ENCODE measurements at regions not wholly inside any gene's neighbourhood (a gene's known extent, or its start where the extent isn't known, plus 50 kb on each side); places are given as distances from the start of the nearest gene placed in this dataset.

DNA sequence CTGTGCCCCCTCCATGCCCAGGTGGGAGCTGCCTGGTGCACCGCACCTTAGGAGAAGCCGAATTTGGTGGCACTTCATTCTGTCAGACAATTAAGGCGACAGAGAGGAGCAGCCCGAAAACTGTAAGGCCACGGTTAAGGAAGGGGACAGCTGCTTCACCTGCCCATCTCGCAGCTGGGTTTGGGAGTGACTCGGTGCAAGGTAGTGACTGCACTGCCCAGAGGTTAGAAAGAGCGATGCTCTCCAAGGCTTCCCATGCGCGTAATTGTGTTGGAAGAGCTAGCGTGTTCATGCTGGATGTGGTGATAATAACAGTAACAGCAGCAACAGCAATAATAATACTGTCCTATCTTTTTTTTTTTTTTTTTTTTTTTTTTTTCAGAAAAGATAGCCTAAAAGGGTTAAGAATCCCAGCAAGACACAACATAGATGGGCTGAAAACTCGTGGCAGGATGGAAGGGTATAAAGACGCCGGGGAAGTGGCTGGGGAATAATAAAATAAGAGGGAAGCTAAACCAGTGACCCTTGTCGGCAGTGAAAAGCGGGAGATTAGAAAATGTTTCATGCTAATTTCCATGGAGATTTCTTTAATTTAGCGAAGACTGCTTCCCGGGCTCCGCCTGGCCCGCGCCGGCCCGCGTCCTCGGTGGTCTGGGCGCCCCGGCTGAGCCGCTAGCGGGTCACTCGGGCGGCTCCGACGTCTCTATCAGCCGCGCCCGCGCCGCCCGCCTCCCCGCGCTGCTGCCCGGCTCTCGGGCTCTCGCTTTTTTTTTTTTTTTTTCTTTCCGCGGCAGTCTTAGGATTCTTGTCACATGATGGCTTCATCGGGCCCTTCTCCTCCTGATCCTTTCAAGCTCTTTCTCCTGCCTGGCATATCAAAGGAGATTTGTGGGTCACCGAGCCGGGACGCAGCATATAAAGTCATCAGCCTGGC, 617.1 kb downstream of the NR2F2 start:
- H3K27ac Mint-ChIP-seq, result peak overlapping the region; percentile 54
- no peaks in the 10 kb centered on the region for H3K36me3 Mint-ChIP-seq (ENCODE audit: low read depth)
- peak overlapping the region; percentile 87 for H3K4me3 Mint-ChIP-seq
- H3K4me1 Mint-ChIP-seq, result peaks cover 43% of the 10 kb centered on the region
- TF ChIP-seq, protein P1, sequence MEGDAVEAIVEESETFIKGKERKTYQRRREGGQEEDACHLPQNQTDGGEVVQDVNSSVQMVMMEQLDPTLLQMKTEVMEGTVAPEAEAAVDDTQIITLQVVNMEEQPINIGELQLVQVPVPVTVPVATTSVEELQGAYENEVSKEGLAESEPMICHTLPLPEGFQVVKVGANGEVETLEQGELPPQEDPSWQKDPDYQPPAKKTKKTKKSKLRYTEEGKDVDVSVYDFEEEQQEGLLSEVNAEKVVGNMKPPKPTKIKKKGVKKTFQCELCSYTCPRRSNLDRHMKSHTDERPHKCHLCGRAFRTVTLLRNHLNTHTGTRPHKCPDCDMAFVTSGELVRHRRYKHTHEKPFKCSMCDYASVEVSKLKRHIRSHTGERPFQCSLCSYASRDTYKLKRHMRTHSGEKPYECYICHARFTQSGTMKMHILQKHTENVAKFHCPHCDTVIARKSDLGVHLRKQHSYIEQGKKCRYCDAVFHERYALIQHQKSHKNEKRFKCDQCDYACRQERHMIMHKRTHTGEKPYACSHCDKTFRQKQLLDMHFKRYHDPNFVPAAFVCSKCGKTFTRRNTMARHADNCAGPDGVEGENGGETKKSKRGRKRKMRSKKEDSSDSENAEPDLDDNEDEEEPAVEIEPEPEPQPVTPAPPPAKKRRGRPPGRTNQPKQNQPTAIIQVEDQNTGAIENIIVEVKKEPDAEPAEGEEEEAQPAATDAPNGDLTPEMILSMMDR (IDR thresholded peaks at IDR 0.05), result no peak
- H3K27me3 Mint-ChIP-seq (ENCODE audit: low read depth, poor library complexity), result peaks cover 38% of the 10 kb centered on the region
- no peaks in the 10 kb centered on the region for H3K9me3 Mint-ChIP-seq
- peak; percentile 69 for DNase-seq

GRCh38 chr15:96948981-96949380, 618.5 kb downstream of the NR2F2 start:
- DNase-seq, result no peak
- peaks cover 43% of the 10 kb centered on the region for H3K27me3 Mint-ChIP-seq (ENCODE audit: low read depth, poor library complexity)
- H3K9me3 Mint-ChIP-seq, result no peaks in the 10 kb centered on the region
- H3K4me1 Mint-ChIP-seq, result peaks cover 43% of the 10 kb centered on the region
- TF ChIP-seq, protein P1 (IDR thresholded peaks at IDR 0.05), result no peak
- H3K27ac Mint-ChIP-seq, result no peak overlapping the region
- no peaks in the 10 kb centered on the region for H3K36me3 Mint-ChIP-seq (ENCODE audit: low read depth)
- peak overlapping the region; percentile 87 for H3K4me3 Mint-ChIP-seq

GRCh38 chr15:96958721-96959120, 628.2 kb downstream of the NR2F2 start:
- Mint-ChIP-seq H3K36me3 (ENCODE audit: low read depth) (no peaks in the 10 kb centered on the region), H3K4me3 (no peak overlapping the region), H3K9me3 (no peaks in the 10 kb centered on the region), H3K27ac (no peak overlapping the region), H3K4me1 (peaks cover 28% of the 10 kb centered on the region), H3K27me3 (ENCODE audit: low read depth, poor library complexity) (peaks cover 10% of the 10 kb centered on the region)
- TF ChIP-seq, protein P1 (IDR thresholded peaks at IDR 0.05), result no peak
- no peak for DNase-seq

- Mint-ChIP-seq H3K4me1 (peaks cover 28% of the 10 kb centered on the region), H3K27ac (no peak overlapping the region), H3K9me3 (no peaks in the 10 kb centered on the region), H3K36me3 (ENCODE audit: low read depth) (no peaks in the 10 kb centered on the region), H3K27me3 (ENCODE audit: low read depth, poor library complexity) (peaks cover 10% of the 10 kb centered on the region), H3K4me3 (no peak overlapping the region)
- DNase-seq, result no peak
- TF ChIP-seq, protein P1 (IDR thresholded peaks at IDR 0.05), result no peak
Measured at GRCh38 chr15:96959501-96959900, 629.0 kb downstream of the NR2F2 start.

DNA sequence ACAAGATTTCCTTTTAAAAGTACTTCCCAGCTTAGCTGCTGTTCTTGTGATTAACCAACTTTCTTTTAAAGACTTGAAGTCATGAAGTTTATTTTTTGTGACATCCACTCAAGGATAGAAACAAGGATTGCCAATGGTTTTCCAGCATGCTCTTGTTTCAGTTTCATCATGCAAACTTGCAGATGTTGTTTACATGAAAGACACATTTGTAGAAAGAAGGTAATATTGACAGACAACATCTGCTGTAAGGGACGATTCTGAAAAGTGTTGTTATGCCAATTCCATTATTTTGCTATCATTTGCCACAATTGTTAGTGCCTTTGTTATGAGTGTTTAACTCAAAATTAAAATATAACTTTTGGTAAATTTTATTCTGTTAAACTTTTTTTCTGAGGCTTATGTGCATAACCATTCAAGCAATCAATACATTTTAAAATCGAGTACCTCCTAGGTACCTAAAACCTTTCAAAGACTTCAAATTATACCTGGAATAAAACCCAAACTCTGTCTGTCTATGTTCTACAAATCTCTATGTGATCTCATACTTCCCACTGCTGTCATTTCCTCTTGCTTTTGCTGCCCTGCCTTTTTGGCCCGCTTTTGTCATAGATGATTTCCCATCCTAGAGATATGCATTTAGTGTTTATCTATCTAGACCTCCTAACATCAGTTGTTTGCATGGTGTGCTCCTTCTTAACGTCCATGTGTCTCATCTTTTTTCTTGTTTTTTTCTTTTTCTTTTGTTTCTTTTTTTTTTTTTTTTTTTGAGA, 630.4 kb downstream of the NR2F2 start:
- H3K36me3 Mint-ChIP-seq (ENCODE audit: low read depth), result no peaks in the 10 kb centered on the region
- DNase-seq, result no peak
- no peaks in the 10 kb centered on the region for H3K9me3 Mint-ChIP-seq
- peaks cover 5% of the 10 kb centered on the region for H3K27me3 Mint-ChIP-seq (ENCODE audit: low read depth, poor library complexity)
- peaks cover 21% of the 10 kb centered on the region for H3K4me1 Mint-ChIP-seq
- TF ChIP-seq, protein P1 (IDR thresholded peaks at IDR 0.05), result no peak
- H3K4me3 Mint-ChIP-seq, result no peak overlapping the region
- no peak overlapping the region for H3K27ac Mint-ChIP-seq
